ENCODE measurements at regions not wholly inside any gene's neighbourhood (a gene's known extent, or its start where the extent isn't known, plus 50 kb on each side); places are given as distances from the start of the nearest gene placed in this dataset.

DNA sequence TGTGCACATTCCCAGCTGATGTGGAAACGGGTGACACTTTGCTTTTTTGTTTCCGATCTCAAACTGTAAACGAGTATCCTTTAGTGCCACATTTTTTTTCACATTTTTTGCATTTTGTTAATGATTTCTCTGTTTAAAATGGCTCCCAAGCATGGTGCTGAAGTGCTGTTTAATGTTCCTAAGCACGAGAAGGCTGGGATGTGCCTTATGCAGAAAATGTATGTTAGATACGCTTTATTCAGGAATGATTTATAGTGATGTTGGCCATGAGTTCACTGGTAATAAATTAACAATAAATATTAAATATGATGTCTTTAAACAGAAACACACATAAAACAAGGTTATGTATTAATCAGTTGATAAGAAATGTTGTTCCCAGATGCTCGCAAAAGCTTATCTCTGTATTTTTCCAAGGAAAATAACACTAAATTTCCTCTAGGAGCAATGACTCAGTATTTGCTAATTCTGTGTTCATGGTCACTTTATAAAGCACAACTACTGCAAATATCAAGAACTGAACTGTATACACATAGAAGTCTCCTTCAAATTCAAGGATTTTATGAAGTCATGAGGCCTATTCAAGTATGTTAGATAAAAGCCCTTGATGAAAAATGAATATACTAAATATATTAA, 305.9 kb upstream of the SMIM30 start:
- H3K9me3 ChIP-seq: no peaks in the 10 kb centered on the region
- H3K27ac ChIP-seq: no peak overlapping the region
- intact Hi-C loops (cut with DNase I): loop anchor here (5.0 to 10.0 kb wide), 2 partner anchors 412 to 880 kb away; no protein-coding TSS in a partner anchor
- no peak overlapping the region for H3K4me3 ChIP-seq
- no peak for DNase-seq
- no peak for TF ChIP-seq POLR2A (IDR thresholded peaks at IDR 0.05)
- TF ChIP-seq, protein P1, sequence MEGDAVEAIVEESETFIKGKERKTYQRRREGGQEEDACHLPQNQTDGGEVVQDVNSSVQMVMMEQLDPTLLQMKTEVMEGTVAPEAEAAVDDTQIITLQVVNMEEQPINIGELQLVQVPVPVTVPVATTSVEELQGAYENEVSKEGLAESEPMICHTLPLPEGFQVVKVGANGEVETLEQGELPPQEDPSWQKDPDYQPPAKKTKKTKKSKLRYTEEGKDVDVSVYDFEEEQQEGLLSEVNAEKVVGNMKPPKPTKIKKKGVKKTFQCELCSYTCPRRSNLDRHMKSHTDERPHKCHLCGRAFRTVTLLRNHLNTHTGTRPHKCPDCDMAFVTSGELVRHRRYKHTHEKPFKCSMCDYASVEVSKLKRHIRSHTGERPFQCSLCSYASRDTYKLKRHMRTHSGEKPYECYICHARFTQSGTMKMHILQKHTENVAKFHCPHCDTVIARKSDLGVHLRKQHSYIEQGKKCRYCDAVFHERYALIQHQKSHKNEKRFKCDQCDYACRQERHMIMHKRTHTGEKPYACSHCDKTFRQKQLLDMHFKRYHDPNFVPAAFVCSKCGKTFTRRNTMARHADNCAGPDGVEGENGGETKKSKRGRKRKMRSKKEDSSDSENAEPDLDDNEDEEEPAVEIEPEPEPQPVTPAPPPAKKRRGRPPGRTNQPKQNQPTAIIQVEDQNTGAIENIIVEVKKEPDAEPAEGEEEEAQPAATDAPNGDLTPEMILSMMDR (IDR thresholded peaks at IDR 0.05): no peak
- no peaks in the 10 kb centered on the region for H3K27me3 ChIP-seq
- H3K36me3 ChIP-seq: no peaks in the 10 kb centered on the region
- WGBS, 2 donors: 74 to 82% methylated on average over 6 of the region's 6 CpGs
- H3K4me1 ChIP-seq: peaks cover 0 to 5% (median 0%) of the 10 kb centered on the region in 3 donors

DNA sequence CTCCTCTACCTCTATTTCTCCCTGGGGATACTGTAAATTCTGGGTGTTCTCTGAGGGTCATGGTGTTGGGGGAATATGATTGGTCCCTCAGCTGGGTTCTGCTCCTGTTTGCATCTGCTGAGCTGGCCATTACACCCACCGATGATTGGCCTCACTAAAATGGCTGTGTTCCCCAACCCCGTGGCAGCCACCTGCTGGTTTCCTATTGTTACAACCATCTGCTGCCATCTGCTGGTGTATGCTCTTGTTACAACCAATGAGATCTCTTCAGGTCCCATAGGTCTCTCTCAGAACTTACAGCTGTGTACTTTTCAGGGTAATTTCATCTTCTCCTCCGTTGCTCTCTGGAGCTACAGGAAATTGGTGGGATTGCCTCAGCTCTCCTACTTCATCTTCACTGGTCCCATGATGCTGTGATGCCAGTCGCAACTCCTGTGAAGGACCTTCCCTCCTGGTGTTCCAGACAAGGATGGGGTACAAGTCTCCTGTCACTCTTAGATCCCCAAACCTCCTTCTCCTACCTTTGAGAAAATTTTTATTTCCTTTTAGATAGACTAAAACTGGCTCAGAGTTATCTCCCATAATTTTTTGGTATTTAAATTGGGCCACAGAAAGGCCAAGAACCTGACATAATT, 303.5 kb upstream of the SMIM30 start:
- Histone ChIP-seq H3K36me3 (no peaks in the 10 kb centered on the region), H3K27me3 (no peaks in the 10 kb centered on the region), H3K4me3 (no peak overlapping the region), H3K9me3 (no peaks in the 10 kb centered on the region), H3K27ac (no peak overlapping the region), H3K4me1 (peaks cover 0 to 5% (median 0%) of the 10 kb centered on the region in 3 donors)
- intact Hi-C loops (cut with DNase I): loop anchor here (5.0 to 10.0 kb wide), 2 partner anchors 410 to 877 kb away; no protein-coding TSS in a partner anchor
- peak; percentile 12 for DNase-seq
- TF ChIP-seq, protein P1 (IDR thresholded peaks at IDR 0.05): peak in 5 of 6 experiments; percentile 70 to 83 (median 78)
- TF ChIP-seq POLR2A (IDR thresholded peaks at IDR 0.05): no peak
- WGBS, 2 donors: 22 to 25% methylated on average over 4 of the region's 4 CpGs

DNA sequence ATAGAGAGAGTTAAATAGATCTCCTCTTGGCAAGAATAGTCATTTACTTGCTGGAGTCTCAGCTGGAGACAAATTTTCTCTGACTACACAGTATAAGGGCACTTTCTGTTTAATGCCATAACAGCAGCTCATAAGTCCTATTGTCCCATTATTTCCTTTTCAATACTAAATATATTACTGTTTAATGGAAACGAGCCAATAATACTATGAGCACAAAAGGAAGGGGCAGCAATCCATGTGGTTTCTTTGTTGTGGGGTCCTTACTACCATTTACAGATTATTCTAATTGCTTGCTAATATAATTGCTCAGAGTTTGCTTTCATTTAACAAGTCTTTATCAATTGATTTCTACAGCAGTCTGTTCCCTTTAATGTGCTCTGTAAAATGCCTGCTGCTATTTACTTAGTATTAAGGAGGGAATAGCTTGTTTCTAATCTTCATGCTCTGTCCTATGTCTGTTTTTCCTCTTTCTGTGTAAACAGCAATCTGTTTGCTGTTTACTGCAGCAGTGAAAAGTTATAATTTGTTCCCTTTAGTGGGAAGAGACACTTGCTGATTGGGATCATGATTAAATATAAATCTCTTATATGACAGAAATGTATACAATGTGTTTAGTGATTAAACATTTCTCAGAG, 296.2 kb upstream of the SMIM30 start:
- no peak overlapping the region for H3K27ac ChIP-seq

DNA sequence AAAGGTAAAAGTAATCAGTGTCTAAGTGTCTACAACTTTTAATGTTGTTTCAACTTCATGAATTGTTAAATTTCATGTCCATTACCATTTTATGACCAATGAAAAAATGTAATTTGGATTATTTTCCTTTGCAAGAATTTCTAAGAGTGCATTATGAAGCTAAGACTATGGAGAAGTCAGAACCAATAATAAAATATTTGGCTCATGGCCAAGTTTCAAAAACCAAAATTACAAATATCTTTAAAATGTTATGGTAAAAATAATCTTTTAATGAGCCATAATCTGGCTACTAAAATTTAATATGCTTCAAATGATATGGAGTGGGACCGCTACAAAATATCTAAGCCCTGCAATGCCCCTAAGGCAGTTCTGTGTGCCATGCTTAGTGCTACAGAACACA, 294.1 kb upstream of the SMIM30 start:
- Histone ChIP-seq H3K27ac (no peak overlapping the region), H3K36me3 (no peaks in the 10 kb centered on the region), H3K9me3 (no peaks in the 10 kb centered on the region), H3K4me1 (no peaks in the 10 kb centered on the region), H3K27me3 (no peaks in the 10 kb centered on the region), H3K4me3 (no peak overlapping the region)
- intact Hi-C loops (cut with DNase I): no loop called here
- 84 to 88% methylated on average over 1 of the region's 1 CpG for WGBS, 2 donors
- no peak for DNase-seq
- TF ChIP-seq POLR2A (IDR thresholded peaks at IDR 0.05): no peak

More for the DNA sequence above, 296.2 kb upstream of the SMIM30 start:
- intact Hi-C loops (cut with DNase I): no loop called here
- Histone ChIP-seq H3K27me3 (no peaks in the 10 kb centered on the region), H3K9me3 (no peaks in the 10 kb centered on the region), H3K4me3 (no peak overlapping the region), H3K4me1 (no peaks in the 10 kb centered on the region), H3K36me3 (no peaks in the 10 kb centered on the region)
- no peak for DNase-seq
- WGBS, 2 donors: 4 to 21% methylated on average over 1 of the region's 1 CpG
- TF ChIP-seq, protein P1 (IDR thresholded peaks at IDR 0.05): no peak
- no peak for TF ChIP-seq POLR2A (IDR thresholded peaks at IDR 0.05)

DNA sequence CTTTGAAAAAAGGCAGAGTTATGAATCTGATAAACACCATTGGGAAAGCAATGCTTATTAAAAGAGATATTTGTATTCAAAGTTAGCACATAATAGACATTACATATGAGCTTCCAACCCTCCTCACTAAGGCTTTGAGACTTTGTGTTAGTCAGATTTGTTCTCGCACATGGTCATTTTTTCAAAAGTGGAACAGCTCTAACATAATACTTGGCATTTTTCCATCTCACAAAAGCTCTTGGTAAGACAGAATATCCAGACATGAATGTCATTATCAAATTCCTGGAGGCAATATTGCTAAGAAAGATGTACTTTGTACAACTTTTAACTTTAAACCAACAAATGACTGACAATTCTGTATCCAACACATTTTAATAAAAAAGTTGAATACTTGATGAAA, 292.4 kb upstream of the SMIM30 start:
- Histone ChIP-seq H3K36me3 (no peaks in the 10 kb centered on the region), H3K27ac (no peak overlapping the region), H3K4me1 (no peaks in the 10 kb centered on the region), H3K27me3 (no peaks in the 10 kb centered on the region), H3K4me3 (no peak overlapping the region), H3K9me3 (no peaks in the 10 kb centered on the region)
- no peak for DNase-seq
- intact Hi-C loops (cut with DNase I): no loop called here
- TF ChIP-seq POLR2A (IDR thresholded peaks at IDR 0.05): no peak
- TF ChIP-seq, protein P1 (IDR thresholded peaks at IDR 0.05): no peak
- WGBS, 2 donors: 78 to 83% methylated on average over 1 of the region's 1 CpG

All from esophagus squamous epithelium (tissue), 5 donors.